ENCODE measurements at regions not wholly inside any gene's neighbourhood (a gene's known extent, or its start where the extent isn't known, plus 50 kb on each side); places are given as distances from the start of the nearest gene placed in this dataset.

DNA sequence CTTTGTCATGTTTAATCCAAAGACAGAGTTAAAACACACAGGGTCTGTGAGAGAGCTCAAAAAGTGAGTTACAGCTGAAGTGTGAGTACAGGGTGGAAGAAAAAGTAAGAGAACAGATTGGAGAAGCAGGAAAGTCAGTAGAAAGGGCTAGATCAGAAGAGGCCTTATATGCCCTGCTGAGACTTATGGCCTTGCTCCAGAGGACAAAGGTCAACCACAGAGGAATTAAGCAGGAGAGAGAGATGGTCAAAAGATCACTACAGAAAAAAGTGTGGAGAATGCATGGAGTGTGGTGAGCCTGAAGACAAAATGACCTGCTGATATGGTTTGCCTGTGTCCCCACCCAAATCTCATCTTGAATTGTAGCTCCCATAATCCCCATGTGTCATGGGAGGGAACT, 213.8 kb downstream of the NEBL start:
- TF ChIP-seq, protein P1, sequence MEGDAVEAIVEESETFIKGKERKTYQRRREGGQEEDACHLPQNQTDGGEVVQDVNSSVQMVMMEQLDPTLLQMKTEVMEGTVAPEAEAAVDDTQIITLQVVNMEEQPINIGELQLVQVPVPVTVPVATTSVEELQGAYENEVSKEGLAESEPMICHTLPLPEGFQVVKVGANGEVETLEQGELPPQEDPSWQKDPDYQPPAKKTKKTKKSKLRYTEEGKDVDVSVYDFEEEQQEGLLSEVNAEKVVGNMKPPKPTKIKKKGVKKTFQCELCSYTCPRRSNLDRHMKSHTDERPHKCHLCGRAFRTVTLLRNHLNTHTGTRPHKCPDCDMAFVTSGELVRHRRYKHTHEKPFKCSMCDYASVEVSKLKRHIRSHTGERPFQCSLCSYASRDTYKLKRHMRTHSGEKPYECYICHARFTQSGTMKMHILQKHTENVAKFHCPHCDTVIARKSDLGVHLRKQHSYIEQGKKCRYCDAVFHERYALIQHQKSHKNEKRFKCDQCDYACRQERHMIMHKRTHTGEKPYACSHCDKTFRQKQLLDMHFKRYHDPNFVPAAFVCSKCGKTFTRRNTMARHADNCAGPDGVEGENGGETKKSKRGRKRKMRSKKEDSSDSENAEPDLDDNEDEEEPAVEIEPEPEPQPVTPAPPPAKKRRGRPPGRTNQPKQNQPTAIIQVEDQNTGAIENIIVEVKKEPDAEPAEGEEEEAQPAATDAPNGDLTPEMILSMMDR (IDR thresholded peaks at IDR 0.05): no peak
- TF ChIP-seq ZFX (IDR thresholded peaks at IDR 0.05; ENCODE audit: borderline replicate concordance): no peak
